ENCODE measurements at regions not wholly inside any gene's neighbourhood (a gene's known extent, or its start where the extent isn't known, plus 50 kb on each side); places are given as distances from the start of the nearest gene placed in this dataset.

DNA sequence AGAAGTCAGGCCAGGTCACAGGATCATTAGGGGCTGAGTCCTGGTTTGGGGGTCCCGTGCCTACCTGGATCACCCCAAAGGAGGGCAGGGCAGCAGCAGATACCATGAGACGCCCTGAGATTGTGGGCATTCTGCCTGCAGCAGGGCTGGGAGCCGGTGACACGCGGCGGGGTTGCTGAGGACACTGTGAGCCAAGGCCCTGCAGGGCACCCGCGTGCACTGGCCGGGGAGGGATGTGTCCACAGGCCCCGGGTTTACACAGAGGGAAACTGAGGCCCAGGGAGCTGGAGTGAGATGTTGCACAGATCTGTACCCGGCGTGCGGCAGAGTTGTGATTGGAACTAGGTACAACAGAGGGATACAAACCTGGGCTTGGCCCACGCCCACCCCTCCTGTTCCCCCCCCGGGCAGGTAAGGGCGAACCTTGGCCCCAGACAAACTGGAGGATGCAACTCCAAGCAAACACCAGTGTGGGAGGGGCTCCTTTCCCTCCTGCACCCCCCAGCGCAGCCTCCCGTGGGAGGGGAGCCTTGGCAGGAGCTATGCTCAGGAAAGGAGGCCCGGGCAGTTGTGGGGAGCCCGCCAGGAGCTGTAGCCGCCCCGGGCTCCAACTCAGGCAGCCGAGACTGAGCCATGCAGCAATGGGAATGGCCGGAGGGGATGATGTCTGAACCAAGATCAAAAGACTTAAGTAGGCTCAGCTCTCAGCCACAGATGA is 91.3 kb downstream of the ENGASE start:
- H3K4me1 ChIP-seq (ENCODE audit: control insufficient read depth, extremely low read depth, insufficient read depth, low read length) = peaks cover 6% of the 10 kb centered on the region
- no peak overlapping the region for H3K27ac ChIP-seq (ENCODE audit: insufficient read depth, low read depth, low read length)
- no TSS peak for BruUV-seq (replicated peaks)
- no peak for FAIRE-seq
- H4K20me1 ChIP-seq (replicated peaks; ENCODE audit: control insufficient read depth, extremely low read depth, insufficient read depth, low read length) = no peaks in the 10 kb centered on the region
- no peaks in the 10 kb centered on the region for H3K79me2 ChIP-seq (ENCODE audit: control insufficient read depth, insufficient read depth, low read length)
- ChIA-PET POLR2A (no interaction called here), CTCF (no interaction called here)
- H3K4me2 ChIP-seq (ENCODE audit: insufficient read depth, low read length) = no peak overlapping the region
- DNase-seq (ENCODE audit: low read depth, low spot score) = no peak
- TF ChIP-seq EZH2 (IDR thresholded peaks at IDR 0.05; ENCODE audit: borderline replicate concordance, low read depth, low read length, severe bottlenecking) (no peak), FOS (IDR thresholded peaks at IDR 0.05; ENCODE audit: borderline replicate concordance, insufficient read depth, low read length) (no peak)
- TF ChIP-seq, protein P1, sequence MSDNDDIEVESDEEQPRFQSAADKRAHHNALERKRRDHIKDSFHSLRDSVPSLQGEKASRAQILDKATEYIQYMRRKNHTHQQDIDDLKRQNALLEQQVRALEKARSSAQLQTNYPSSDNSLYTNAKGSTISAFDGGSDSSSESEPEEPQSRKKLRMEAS (IDR thresholded peaks at IDR 0.05; ENCODE audit: insufficient read depth, insufficient read length) = no peak
- H3K9me1 ChIP-seq (replicated peaks; ENCODE audit: control insufficient read depth, extremely low read depth, insufficient read depth, low read length) = no peaks in the 10 kb centered on the region
- no peak overlapping the region for H2AFZ ChIP-seq (ENCODE audit: low read depth, low read length)
- no peak overlapping the region for H3K4me3 ChIP-seq (replicated peaks in 1 of 3; ENCODE audit: insufficient read depth in 1 of 3, low read depth in 1 of 3, low read length in 3 of 3)
- intact Hi-C loops (cut with micrococcal nuclease) (loop anchor here (10.0 kb wide), 1 partner anchor 81 kb away; no protein-coding TSS in a partner anchor), dilution Hi-C loops (cut with MboI; ENCODE audit: extremely low pct_ligation_motif_present, low sequenced_read_pairs) (no loop called here)
- H3K9me3 ChIP-seq (replicated peaks; ENCODE audit: control insufficient read depth, insufficient read depth, low read length) = no peaks in the 10 kb centered on the region
- no peak overlapping the region for H3K9ac ChIP-seq (replicated peaks; ENCODE audit: extremely low read depth, insufficient read depth, low read length)
- no peaks in the 10 kb centered on the region for H3K27me3 ChIP-seq (ENCODE audit: control insufficient read depth in 2 of 2, insufficient read depth in 2 of 2, low read length in 2 of 2)
- no peaks in the 10 kb centered on the region for H3K36me3 ChIP-seq (ENCODE audit: control insufficient read depth in 2 of 2, extremely low read depth in 1 of 2, insufficient read depth in 2 of 2, low read length in 2 of 2)

DNA sequence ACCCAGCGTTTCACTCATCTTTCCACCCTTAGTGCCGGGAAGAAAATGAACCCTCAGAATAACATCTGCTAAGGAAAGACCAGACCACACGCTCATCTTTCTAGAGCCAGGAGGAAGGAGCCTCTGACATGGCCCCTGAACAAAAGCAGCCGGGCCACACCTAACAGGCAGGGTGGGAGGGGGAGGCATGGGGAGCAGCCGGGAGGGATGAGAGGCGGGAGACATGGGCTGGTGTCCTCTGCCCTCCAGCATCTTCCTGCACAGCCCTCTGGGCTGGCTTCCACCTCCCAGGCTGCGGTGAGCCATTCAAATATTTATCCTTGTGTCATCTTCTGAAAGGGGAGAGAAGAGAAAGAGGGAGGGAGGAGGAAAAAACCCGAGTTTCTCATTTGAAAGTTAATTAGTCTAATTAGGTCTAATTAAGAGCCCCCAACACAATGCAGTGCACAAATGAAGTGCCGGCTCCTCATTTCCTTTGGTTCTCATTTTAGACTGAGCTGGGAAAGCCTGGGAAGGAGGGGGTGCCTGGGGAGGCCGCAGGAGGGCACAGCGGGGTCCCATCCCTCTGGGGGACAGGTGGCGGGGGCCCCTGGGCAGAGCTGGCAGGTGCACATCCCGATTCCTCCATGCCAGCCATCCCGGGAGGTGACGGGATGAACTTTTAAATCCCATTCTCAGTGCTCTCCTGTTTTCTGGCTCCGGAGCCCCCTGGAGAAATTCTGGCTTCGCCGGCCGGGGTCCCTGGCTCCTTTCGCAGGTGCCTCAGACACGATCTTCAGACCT is 90.5 kb downstream of the ENGASE start:
- no TSS peak for BruUV-seq (replicated peaks)
- dilution Hi-C loops (cut with MboI; ENCODE audit: extremely low pct_ligation_motif_present, low sequenced_read_pairs) = no loop called here
- no peaks in the 10 kb centered on the region for H3K27me3 ChIP-seq (ENCODE audit: control insufficient read depth in 2 of 2, insufficient read depth in 2 of 2, low read length in 2 of 2)

More for the DNA sequence above, 90.5 kb downstream of the ENGASE start:
- Histone ChIP-seq H3K4me2 (ENCODE audit: insufficient read depth, low read length) (no peak overlapping the region), H3K4me1 (ENCODE audit: control insufficient read depth, extremely low read depth, insufficient read depth, low read length) (peaks cover 6% of the 10 kb centered on the region), H3K9me1 (replicated peaks; ENCODE audit: control insufficient read depth, extremely low read depth, insufficient read depth, low read length) (no peaks in the 10 kb centered on the region), H3K27ac (ENCODE audit: insufficient read depth, low read depth, low read length) (no peak overlapping the region), H2AFZ (ENCODE audit: low read depth, low read length) (no peak overlapping the region), H3K79me2 (ENCODE audit: control insufficient read depth, insufficient read depth, low read length) (no peaks in the 10 kb centered on the region), H3K36me3 (ENCODE audit: control insufficient read depth in 2 of 2, extremely low read depth in 1 of 2, insufficient read depth in 2 of 2, low read length in 2 of 2) (no peaks in the 10 kb centered on the region), H3K9ac (replicated peaks; ENCODE audit: extremely low read depth, insufficient read depth, low read length) (no peak overlapping the region), H4K20me1 (replicated peaks; ENCODE audit: control insufficient read depth, extremely low read depth, insufficient read depth, low read length) (no peaks in the 10 kb centered on the region), H3K9me3 (replicated peaks; ENCODE audit: control insufficient read depth, insufficient read depth, low read length) (no peaks in the 10 kb centered on the region), H3K4me3 (replicated peaks in 1 of 3; ENCODE audit: insufficient read depth in 1 of 3, low read depth in 1 of 3, low read length in 3 of 3) (no peak overlapping the region)
- ChIA-PET POLR2A (interaction anchor here (0.6 kb wide), 1 partner anchor 9 kb away, joined by 7 read pairs; no protein-coding TSS in a partner anchor), CTCF (interaction anchor here (1.3 kb wide), 1 partner anchor 8 kb away, joined by 4 read pairs; no protein-coding TSS in a partner anchor)
- TF ChIP-seq MYC (IDR thresholded peaks at IDR 0.05; ENCODE audit: low read depth, low read length) (no peak), EZH2 (IDR thresholded peaks at IDR 0.05; ENCODE audit: borderline replicate concordance, low read depth, low read length, severe bottlenecking) (no peak), FOS (IDR thresholded peaks at IDR 0.05; ENCODE audit: borderline replicate concordance, insufficient read depth, low read length) (no peak), GATA2 (IDR thresholded peaks at IDR 0.05; ENCODE audit: insufficient read depth, insufficient read length, low read depth, low read length) (no peak), POLR2A (IDR thresholded peaks at IDR 0.05; ENCODE audit: low read depth, low read length) (no peak), JUN (IDR thresholded peaks at IDR 0.05; ENCODE audit: borderline replicate concordance, insufficient read depth, insufficient read length, low read depth) (no peak), POLR2AphosphoS5 (IDR thresholded peaks at IDR 0.05; ENCODE audit: insufficient read depth, low read depth, low read length) (no peak)
- TF ChIP-seq, protein P1 (IDR thresholded peaks at IDR 0.05; ENCODE audit: insufficient read depth, insufficient read length) = no peak
- TF ChIP-seq, protein P2, sequence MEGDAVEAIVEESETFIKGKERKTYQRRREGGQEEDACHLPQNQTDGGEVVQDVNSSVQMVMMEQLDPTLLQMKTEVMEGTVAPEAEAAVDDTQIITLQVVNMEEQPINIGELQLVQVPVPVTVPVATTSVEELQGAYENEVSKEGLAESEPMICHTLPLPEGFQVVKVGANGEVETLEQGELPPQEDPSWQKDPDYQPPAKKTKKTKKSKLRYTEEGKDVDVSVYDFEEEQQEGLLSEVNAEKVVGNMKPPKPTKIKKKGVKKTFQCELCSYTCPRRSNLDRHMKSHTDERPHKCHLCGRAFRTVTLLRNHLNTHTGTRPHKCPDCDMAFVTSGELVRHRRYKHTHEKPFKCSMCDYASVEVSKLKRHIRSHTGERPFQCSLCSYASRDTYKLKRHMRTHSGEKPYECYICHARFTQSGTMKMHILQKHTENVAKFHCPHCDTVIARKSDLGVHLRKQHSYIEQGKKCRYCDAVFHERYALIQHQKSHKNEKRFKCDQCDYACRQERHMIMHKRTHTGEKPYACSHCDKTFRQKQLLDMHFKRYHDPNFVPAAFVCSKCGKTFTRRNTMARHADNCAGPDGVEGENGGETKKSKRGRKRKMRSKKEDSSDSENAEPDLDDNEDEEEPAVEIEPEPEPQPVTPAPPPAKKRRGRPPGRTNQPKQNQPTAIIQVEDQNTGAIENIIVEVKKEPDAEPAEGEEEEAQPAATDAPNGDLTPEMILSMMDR (IDR thresholded peaks at IDR 0.05; ENCODE audit: extremely low read depth in 1 of 2, insufficient read depth in 1 of 2, low read depth in 1 of 2, low read length in 2 of 2) = no peak
- FAIRE-seq (no peak), DNase-seq (ENCODE audit: low read depth, low spot score) (no peak)
- intact Hi-C loops (cut with micrococcal nuclease) = loop anchor here (10.0 kb wide), 1 partner anchor 80 kb away; no protein-coding TSS in a partner anchor
